CD4-positive, alpha-beta T cell (primary cell): ENCODE measurements at regions not wholly inside any gene's neighbourhood (a gene's known extent, or its start where the extent isn't known, plus 50 kb on each side); places are given as distances from the start of the nearest gene placed in this dataset.

ENCODE experiments used
- ATAC-seq: fragments of 200-7000 bp; cut with Tn5 transposase; one replicate; pipeline ENCODE4 v1.10.0; 2022; ENCODE audit warnings: mild to moderate bottlenecking; ENCODE audit not compliant: poor library complexity
- CTCF ChIA-PET: fragments of 350-600 bp; sonication (Branson Sonifier 250); formaldehyde crosslinking; loops from one replicate; lab custom pipeline; 2021; ENCODE audit warnings: antibody characterized with exemption, inconsistent platforms; lab: Charles Lee
- POLR2A ChIA-PET: fragments of 350-600 bp; sonication (Branson Sonifier 250); formaldehyde crosslinking; loops from one replicate; lab custom pipeline; 2021; ENCODE audit warnings: antibody characterized with exemption, inconsistent platforms; lab: Charles Lee
- DNase-seq, 14 experiments: peaks; one replicate each; pipeline ENCODE4 v3.0.0-alpha.2; 2013 to 2020; ENCODE audit warnings: mixed read lengths in 2 of 14
- H3K27ac ChIP-seq, 2 donors: one replicate each; pipeline versions ENCODE4 v1.5.1 to v1.7.0; 2013; ENCODE audit warnings: low read length in 2 of 2, low read depth in 1 of 2, mild to moderate bottlenecking in 1 of 2
- H3K27me3 ChIP-seq, 2 experiments: 1 replicate in 1 of 2; 2 replicates in 1 of 2; pipeline versions ENCODE4 v1.6.1 to v1.7.0; 2013; ENCODE audit warnings: low read length in 2 of 2, control low read depth in 1 of 2, mild to moderate bottlenecking in 1 of 2, moderate library complexity in 1 of 2; ENCODE audit not compliant: insufficient read depth in 2 of 2, control insufficient read depth in 1 of 2
- H3K36me3 ChIP-seq: one replicate; pipeline ENCODE4 v1.6.1; 2013; ENCODE audit warnings: low read length, control low read depth; ENCODE audit not compliant: insufficient read depth
- H3K4me1 ChIP-seq: one replicate; pipeline ENCODE4 v1.6.1; 2013; ENCODE audit warnings: low read length, control low read depth; ENCODE audit not compliant: insufficient read depth
- H3K4me3 ChIP-seq: one replicate; pipeline ENCODE4 v1.5.1; 2013; ENCODE audit warnings: mild to moderate bottlenecking, low read length, moderate library complexity
- H3K9me3 ChIP-seq, 2 experiments: 1 replicate in 1 of 2; 2 replicates in 1 of 2; pipeline versions ENCODE4 v1.6.1 to v1.7.0; 2013; ENCODE audit warnings: low read length in 2 of 2, mild to moderate bottlenecking in 2 of 2, control low read depth in 1 of 2, moderate library complexity in 1 of 2; ENCODE audit not compliant: control insufficient read depth in 1 of 2, insufficient read depth in 1 of 2
- H3K27ac Mint-ChIP-seq: one replicate; pipeline ENCODE4 v1.8.0; 2020; ENCODE audit warnings: mixed read lengths
- H3K27me3 Mint-ChIP-seq: one replicate; pipeline ENCODE4 v1.8.0; 2021; ENCODE audit warnings: mixed read lengths
- H3K36me3 Mint-ChIP-seq: one replicate; pipeline ENCODE4 v1.8.0; 2021; ENCODE audit warnings: low read depth, mixed read lengths
- H3K4me1 Mint-ChIP-seq: one replicate; pipeline ENCODE4 v1.8.0; 2021; ENCODE audit warnings: low read depth, mixed read lengths
- H3K4me3 Mint-ChIP-seq: one replicate; pipeline ENCODE4 v1.8.0; 2020; ENCODE audit warnings: mild to moderate bottlenecking, mixed read lengths
- H3K9me3 Mint-ChIP-seq: one replicate; pipeline ENCODE4 v1.8.0; 2020; ENCODE audit warnings: mixed read lengths
- CTCF ChIP-seq: fragments of 200-600 bp; IDR thresholded peaks from one replicate; pipeline ENCODE4 v1.8.0; 2022; ENCODE audit warnings: antibody characterized with exemption, mild to moderate bottlenecking
- intact Hi-C, 2 experiments: fragments of 100-400 bp; cut with DNase I in 1 of 2; cut with micrococcal nuclease in 1 of 2; formaldehyde crosslinking; loops; one replicate each; pipeline versions ENCODE4 v1.15.1 to v1.9.0; 2023 to 2025; cut with DNase I, micrococcal nuclease

- Histone ChIP-seq H3K4me1 (no peaks in the 10 kb centered on the region), H3K4me3 (no peak overlapping the region), H3K27ac (no peak overlapping the region), H3K9me3 (no peaks in the 10 kb centered on the region), H3K36me3 (no peaks in the 10 kb centered on the region), H3K27me3 (no peaks in the 10 kb centered on the region)
- ATAC-seq: no peak
- no peak overlapping the region for H3K4me3 Mint-ChIP-seq
- DNase-seq: no peak
- no peak overlapping the region for H3K27ac Mint-ChIP-seq
- H3K4me1 Mint-ChIP-seq: no peaks in the 10 kb centered on the region
- H3K36me3 Mint-ChIP-seq: no peaks in the 10 kb centered on the region
- intact Hi-C loops: no loop called here
- H3K27me3 Mint-ChIP-seq: no peaks in the 10 kb centered on the region
- CTCF ChIA-PET: no interaction called here
- H3K9me3 Mint-ChIP-seq: peaks cover 5% of the 10 kb centered on the region
- TF ChIP-seq CTCF: no peak
- POLR2A ChIA-PET: no interaction called here
These were observed 410.1 kb downstream of the TBC1D32 start for GRCh38 chr6:120924214-120924613.

- Histone ChIP-seq H3K36me3 (no peaks in the 10 kb centered on the region), H3K4me1 (no peaks in the 10 kb centered on the region), H3K9me3 (no peaks in the 10 kb centered on the region), H3K27me3 (no peaks in the 10 kb centered on the region), H3K4me3 (no peak overlapping the region), H3K27ac (no peak overlapping the region)
- CTCF ChIA-PET: no interaction called here
- H3K27me3 Mint-ChIP-seq: no peaks in the 10 kb centered on the region
- H3K27ac Mint-ChIP-seq: no peak overlapping the region
- TF ChIP-seq CTCF: no peak
- ATAC-seq: no peak
- DNase-seq: no peak
- H3K36me3 Mint-ChIP-seq: no peaks in the 10 kb centered on the region
- intact Hi-C loops: no loop called here
- POLR2A ChIA-PET: no interaction called here
- peaks cover 4% of the 10 kb centered on the region for H3K9me3 Mint-ChIP-seq
- no peaks in the 10 kb centered on the region for H3K4me1 Mint-ChIP-seq
- H3K4me3 Mint-ChIP-seq: no peak overlapping the region
These were observed 416.1 kb downstream of the TBC1D32 start for GRCh38 chr6:120918137-120918536.

- no peaks in the 10 kb centered on the region for H3K27me3 ChIP-seq
- Mint-ChIP-seq H3K36me3 (no peaks in the 10 kb centered on the region), H3K27me3 (no peaks in the 10 kb centered on the region), H3K27ac (no peak overlapping the region), H3K9me3 (peaks cover 4% of the 10 kb centered on the region), H3K4me1 (no peaks in the 10 kb centered on the region), H3K4me3 (no peak overlapping the region)
- no peaks in the 10 kb centered on the region for H3K9me3 ChIP-seq
- H3K36me3 ChIP-seq: no peaks in the 10 kb centered on the region
- TF ChIP-seq CTCF: no peak
- no peak overlapping the region for H3K27ac ChIP-seq
- intact Hi-C loops: no loop called here
- H3K4me3 ChIP-seq: no peak overlapping the region
- ATAC-seq: no peak
- DNase-seq: no peak
- H3K4me1 ChIP-seq: no peaks in the 10 kb centered on the region
- POLR2A ChIA-PET: no interaction called here
- CTCF ChIA-PET: no interaction called here
These were observed 417.4 kb downstream of the TBC1D32 start for GRCh38 chr6:120916844-120917243.
